Vagina (tissue), 2 donors: ENCODE measurements at regions not wholly inside any gene's neighbourhood (a gene's known extent, or its start where the extent isn't known, plus 50 kb on each side); places are given as distances from the start of the nearest gene placed in this dataset.

Experiments
- CTCF ChIP-seq, 3 experiments: fragments of 450-650 bp in 2 of 3; fragments of 200-600 bp in 1 of 3; sonication (generic) in 1 of 3; IDR thresholded peaks; one replicate each; pipeline ENCODE4 v1.5.1; 2017 to 2019; ENCODE audit warnings: antibody characterized with exemption in 3 of 3, mild to moderate bottlenecking in 2 of 3, moderate library complexity in 2 of 3
- POLR2AphosphoS5 ChIP-seq, 2 donors: sonication (generic); formaldehyde crosslinking; IDR thresholded peaks; one replicate each; pipeline ENCODE4 v1.9.0; 2017; ENCODE audit warnings: antibody characterized with exemption in 2 of 2, mild to moderate bottlenecking in 2 of 2, low read depth in 1 of 2; ENCODE audit not compliant: insufficient read depth in 1 of 2

GRCh38 chr4:15237648-15238230, 190.1 kb upstream of the C1QTNF7 start:
- TF ChIP-seq CTCF (IDR thresholded peaks at IDR 0.05) (no peak), POLR2AphosphoS5 (IDR thresholded peaks at IDR 0.05; ENCODE audit: insufficient read depth in 1 of 2, low read depth in 1 of 2) (no peak)
